ENCODE measurements at regions not wholly inside any gene's neighbourhood (a gene's known extent, or its start where the extent isn't known, plus 50 kb on each side); places are given as distances from the start of the nearest gene placed in this dataset.

GRCh38 chr18:43514747-43515146, 237.5 kb upstream of the SYT4 start:
- no peaks in the 10 kb centered on the region for H3F3A ChIP-seq (ENCODE audit: insufficient read depth)
- peaks cover 5% of the 10 kb centered on the region; the same call in 1 of the 2 replicates for H3K9me3 ChIP-seq (ENCODE audit: insufficient read depth, low read length)
- H3K27me3 ChIP-seq (ENCODE audit: low read length) = no peaks in the 10 kb centered on the region
- no peak overlapping the region for H3K9ac ChIP-seq (ENCODE audit: low read length)
- no peak overlapping the region for H3K27ac ChIP-seq (ENCODE audit: low read depth, low read length)
- H3K36me3 ChIP-seq (ENCODE audit: low read length) = no peaks in the 10 kb centered on the region
- no peak overlapping the region for H3K4me3 ChIP-seq (ENCODE audit: insufficient read depth, low read length, poor library complexity, severe bottlenecking)
- no peaks in the 10 kb centered on the region for H3K79me2 ChIP-seq (ENCODE audit: insufficient read depth, low read length)
- H3K4me2 ChIP-seq (ENCODE audit: low read depth, low read length, poor library complexity, severe bottlenecking) = no peak overlapping the region
- no peaks in the 10 kb centered on the region for H3K9me2 ChIP-seq (replicated peaks; ENCODE audit: insufficient read depth, low read length)
- no peak overlapping the region for H2AFZ ChIP-seq (ENCODE audit: low read depth, low read length, severe bottlenecking)
- H4K20me1 ChIP-seq (ENCODE audit: low read depth, low read length) = no peaks in the 10 kb centered on the region
- TF ChIP-seq CTCF (IDR thresholded peaks at IDR 0.05; ENCODE audit: insufficient read depth, low read length, poor library complexity, severe bottlenecking) = no peak

DNA sequence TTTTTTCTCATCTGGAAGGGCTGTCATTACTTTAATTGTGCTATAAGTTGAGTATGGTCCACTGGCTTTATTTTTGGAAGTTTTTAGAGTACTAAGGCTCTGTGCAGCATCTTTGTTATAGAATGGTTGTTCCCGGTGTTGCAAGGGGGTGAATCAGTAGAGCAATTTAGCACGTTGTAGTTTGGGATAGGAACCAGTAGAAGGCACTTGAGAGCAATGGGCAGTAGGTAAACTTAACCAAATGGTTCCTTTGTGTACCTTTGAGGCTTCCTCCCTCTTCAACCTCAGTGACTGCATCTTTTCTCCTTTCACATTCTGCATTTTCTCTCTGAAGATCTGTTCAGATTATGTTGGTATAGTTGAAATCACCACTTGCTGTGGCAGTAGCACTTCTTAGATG, 238.2 kb upstream of the SYT4 start:
- Histone ChIP-seq H3K9me2 (replicated peaks; ENCODE audit: insufficient read depth, low read length) (no peaks in the 10 kb centered on the region), H3K27ac (ENCODE audit: low read depth, low read length) (no peak overlapping the region), H3K36me3 (ENCODE audit: low read length) (no peaks in the 10 kb centered on the region), H3K4me3 (ENCODE audit: insufficient read depth, low read length, poor library complexity, severe bottlenecking) (no peak overlapping the region), H3K9me3 (ENCODE audit: insufficient read depth, low read length) (peaks cover 5% of the 10 kb centered on the region; the same call in 1 of the 2 replicates), H3K79me2 (ENCODE audit: insufficient read depth, low read length) (no peaks in the 10 kb centered on the region), H2AFZ (ENCODE audit: low read depth, low read length, severe bottlenecking) (no peak overlapping the region), H3F3A (ENCODE audit: insufficient read depth) (no peaks in the 10 kb centered on the region), H4K20me1 (ENCODE audit: low read depth, low read length) (no peaks in the 10 kb centered on the region), H3K9ac (ENCODE audit: low read length) (no peak overlapping the region), H3K27me3 (ENCODE audit: low read length) (no peaks in the 10 kb centered on the region), H3K4me2 (ENCODE audit: low read depth, low read length, poor library complexity, severe bottlenecking) (no peak overlapping the region)
- TF ChIP-seq EZH2phosphoT487 (conservative IDR thresholded peaks at IDR 0.05; ENCODE audit: low read length) = no peak
- no peak for TF ChIP-seq CTCF (IDR thresholded peaks at IDR 0.05; ENCODE audit: insufficient read depth, low read length, poor library complexity, severe bottlenecking)

- no peaks in the 10 kb centered on the region for H3K9me3 ChIP-seq (ENCODE audit: insufficient read depth, low read length)
- H3K9ac ChIP-seq (ENCODE audit: low read length) = no peak overlapping the region
- H3K27ac ChIP-seq (ENCODE audit: low read depth, low read length) = no peak overlapping the region
- TF ChIP-seq EZH2phosphoT487 (conservative IDR thresholded peaks at IDR 0.05; ENCODE audit: low read length) (no peak), CTCF (IDR thresholded peaks at IDR 0.05; ENCODE audit: insufficient read depth, low read length, poor library complexity, severe bottlenecking) (no peak)
- H3K4me3 ChIP-seq (ENCODE audit: insufficient read depth, low read length, poor library complexity, severe bottlenecking) = no peak overlapping the region
- no peaks in the 10 kb centered on the region for H4K20me1 ChIP-seq (ENCODE audit: low read depth, low read length)
- H3F3A ChIP-seq (ENCODE audit: insufficient read depth) = no peaks in the 10 kb centered on the region
- no peaks in the 10 kb centered on the region for H3K36me3 ChIP-seq (ENCODE audit: low read length)
- H3K79me2 ChIP-seq (ENCODE audit: insufficient read depth, low read length) = no peaks in the 10 kb centered on the region
- H3K27me3 ChIP-seq (ENCODE audit: low read length) = no peaks in the 10 kb centered on the region
- H3K9me2 ChIP-seq (replicated peaks; ENCODE audit: insufficient read depth, low read length) = no peaks in the 10 kb centered on the region
- H2AFZ ChIP-seq (ENCODE audit: low read depth, low read length, severe bottlenecking) = no peak overlapping the region
- H3K4me2 ChIP-seq (ENCODE audit: low read depth, low read length, poor library complexity, severe bottlenecking) = no peak overlapping the region
Measured at GRCh38 chr18:43524260-43524659, 247.0 kb upstream of the SYT4 start.

DNA sequence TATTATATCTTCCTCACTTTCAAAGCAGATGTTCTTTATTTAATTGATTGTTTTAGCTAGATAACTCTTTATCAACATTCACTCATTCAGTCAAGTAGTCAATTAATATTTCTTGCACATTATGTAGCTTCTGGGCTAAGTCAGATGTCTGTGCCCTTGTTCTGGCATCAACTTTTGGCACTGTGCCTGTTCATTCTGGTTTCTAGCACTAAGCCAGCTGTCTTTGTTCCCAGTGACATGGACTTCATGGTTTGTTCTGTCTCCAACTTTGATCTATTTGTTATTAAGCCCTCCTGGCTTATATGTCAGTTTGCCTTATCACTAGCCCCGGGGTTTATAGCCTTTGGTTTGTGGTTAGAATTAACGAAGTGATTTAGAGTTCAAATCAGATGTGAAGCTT, 247.9 kb upstream of the SYT4 start:
- Histone ChIP-seq H4K20me1 (ENCODE audit: low read depth, low read length) (no peaks in the 10 kb centered on the region), H3K4me3 (ENCODE audit: insufficient read depth, low read length, poor library complexity, severe bottlenecking) (no peak overlapping the region), H3K27ac (ENCODE audit: low read depth, low read length) (no peak overlapping the region), H3K79me2 (ENCODE audit: insufficient read depth, low read length) (no peaks in the 10 kb centered on the region), H3K4me2 (ENCODE audit: low read depth, low read length, poor library complexity, severe bottlenecking) (no peak overlapping the region), H3K36me3 (ENCODE audit: low read length) (no peaks in the 10 kb centered on the region), H2AFZ (ENCODE audit: low read depth, low read length, severe bottlenecking) (no peak overlapping the region), H3K27me3 (ENCODE audit: low read length) (no peaks in the 10 kb centered on the region), H3K9me2 (replicated peaks; ENCODE audit: insufficient read depth, low read length) (no peaks in the 10 kb centered on the region), H3F3A (ENCODE audit: insufficient read depth) (no peaks in the 10 kb centered on the region), H3K9ac (ENCODE audit: low read length) (no peak overlapping the region), H3K9me3 (ENCODE audit: insufficient read depth, low read length) (no peaks in the 10 kb centered on the region)
- TF ChIP-seq EZH2phosphoT487 (conservative IDR thresholded peaks at IDR 0.05; ENCODE audit: low read length) (no peak), CTCF (IDR thresholded peaks at IDR 0.05; ENCODE audit: insufficient read depth, low read length, poor library complexity, severe bottlenecking) (no peak)

All from SU-DHL-6 (cell line).